Aorta (tissue), 5 donors: ENCODE measurements at regions not wholly inside any gene's neighbourhood (a gene's known extent, or its start where the extent isn't known, plus 50 kb on each side); places are given as distances from the start of the nearest gene placed in this dataset.

Experiments used
- ATAC-seq: fragments of 200-7000 bp; cut with Tn5 transposase; one replicate; pipeline ENCODE4 v1.9.1; 2022; ENCODE audit warnings: moderate library complexity; ENCODE audit not compliant: low FRiP score
- DNase-seq, 2 donors: peaks; one replicate each; pipeline ENCODE4 v3.0.0-alpha.2; 2020
- H3K27ac ChIP-seq, 2 donors: one replicate each; pipeline ENCODE4 v1.5.1; 2013; ENCODE audit warnings: low read length in 2 of 2, mild to moderate bottlenecking in 2 of 2, moderate library complexity in 2 of 2, control low read depth in 1 of 2, inconsistent platforms in 1 of 2, low read depth in 1 of 2
- H3K27me3 ChIP-seq, 2 donors: one replicate each; pipeline ENCODE4 v1.6.1; 2013; ENCODE audit warnings: control low read depth in 1 of 2, low read length in 1 of 2, mild to moderate bottlenecking in 1 of 2, moderate library complexity in 1 of 2; ENCODE audit not compliant: insufficient read depth in 2 of 2, control insufficient read depth in 1 of 2
- H3K36me3 ChIP-seq, 2 donors: one replicate each; pipeline ENCODE4 v1.6.1; 2013; ENCODE audit warnings: control low read depth in 1 of 2, low read length in 1 of 2, mild to moderate bottlenecking in 1 of 2; ENCODE audit not compliant: insufficient read depth in 2 of 2, control insufficient read depth in 1 of 2
- H3K4me1 ChIP-seq, 2 donors: one replicate each; pipeline ENCODE4 v1.6.1; 2013; ENCODE audit warnings: low read length in 2 of 2, control low read depth in 1 of 2, mild to moderate bottlenecking in 1 of 2, moderate library complexity in 1 of 2; ENCODE audit not compliant: insufficient read depth in 2 of 2, control insufficient read depth in 1 of 2
- H3K4me3 ChIP-seq, 2 donors: one replicate each; pipeline ENCODE4 v1.5.1; 2013; ENCODE audit warnings: low read length in 2 of 2, control low read depth in 1 of 2, mild to moderate bottlenecking in 1 of 2
- H3K9me3 ChIP-seq: one replicate; pipeline ENCODE4 v1.6.1; 2013; ENCODE audit warnings: mild to moderate bottlenecking, low read length; ENCODE audit not compliant: control insufficient read depth
- WGBS, 2 donors: extraction: QIAGEN DNeasy Blood & Tissue Kit; methylation state at CpG; one replicate each; pipeline ENCODE4 v1.1.7; 2013; 5-methylcytosine and 5-hydroxymethylcytosine counted together
- intact Hi-C, 2 donors: fragments of 100-400 bp; cut with DNase I; formaldehyde crosslinking; loops; one replicate each; pipeline versions ENCODE4 v1.14.2 to v1.15.0; 2022
- donor health status: healthy with polysubstance abuse.
- donor health status: Bipolar disorder and iron deficiency.
- donor health status: DM: no; HTN: no; CAD: no.
- donor health status: DM: no; HTN: no; CAD: no.
- donor health status: DM: yes; HTN: yes; CAD: no.

DNA sequence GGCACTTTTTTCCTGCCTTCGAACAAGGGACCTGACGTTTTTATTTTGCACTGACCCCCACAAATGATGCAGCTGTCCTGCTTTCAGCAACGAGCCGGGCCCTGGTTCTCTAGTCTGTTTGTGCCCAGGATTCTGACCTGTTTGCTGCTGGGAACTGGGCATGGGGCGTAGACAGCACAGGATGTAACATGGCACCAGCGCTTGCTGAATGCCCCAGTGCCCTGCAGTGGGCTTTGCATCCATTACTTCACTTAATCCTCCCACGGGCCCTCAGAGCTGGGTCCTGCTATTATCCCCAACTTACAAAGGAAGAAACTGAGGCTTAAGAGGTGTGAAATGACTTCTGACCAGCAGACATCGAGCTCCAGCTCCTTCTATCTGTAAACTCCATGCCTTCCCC lies 80.4 kb upstream of the PMEPA1 start:
- H3K4me1 ChIP-seq: no peaks in the 10 kb centered on the region
- no peaks in the 10 kb centered on the region for H3K9me3 ChIP-seq
- intact Hi-C loops: no loop called here
- WGBS, 2 donors: 90 to 91% methylated on average over 8 of the region's 8 CpGs
- H3K27ac ChIP-seq: no peak overlapping the region
- peak in 1 of 2 donors; percentile 35 for DNase-seq
- ATAC-seq: no peak
- no peaks in the 10 kb centered on the region for H3K27me3 ChIP-seq
- no peak overlapping the region for H3K4me3 ChIP-seq
- no peaks in the 10 kb centered on the region for H3K36me3 ChIP-seq

DNA sequence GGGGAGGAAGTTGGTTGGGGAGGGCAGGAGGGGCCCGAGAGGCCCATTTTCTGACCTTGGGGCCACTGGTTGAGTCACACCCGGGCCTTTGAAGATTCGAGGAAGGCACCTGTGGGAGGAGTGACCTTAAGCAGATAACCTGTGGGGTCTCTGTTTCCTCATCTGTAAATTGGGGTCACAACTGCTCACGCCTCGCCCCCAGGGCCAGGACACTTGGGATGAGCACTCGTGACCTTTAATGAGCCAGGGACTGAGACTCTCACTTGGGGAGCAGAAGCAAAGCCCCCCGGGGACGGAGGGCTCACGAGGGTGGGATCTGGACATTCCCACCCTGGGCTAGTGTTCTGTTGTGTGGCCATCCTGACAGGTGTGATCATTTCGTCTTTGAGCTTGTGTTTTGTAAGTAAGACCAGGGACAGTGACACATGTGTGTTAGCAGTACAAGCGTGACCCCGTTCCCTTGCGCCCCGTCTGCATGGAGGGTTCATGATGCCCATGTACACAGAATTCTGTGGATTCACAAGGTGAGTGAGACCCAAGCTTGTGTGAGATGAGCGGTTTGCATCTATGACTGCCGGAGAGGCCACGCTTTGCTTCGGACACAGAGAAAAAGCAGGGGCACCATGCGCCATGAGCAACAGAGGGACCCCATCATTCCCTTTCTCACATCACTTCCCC lies 79.3 kb upstream of the PMEPA1 start:
- no peaks in the 10 kb centered on the region for H3K9me3 ChIP-seq
- no peak for ATAC-seq
- 93 to 94% methylated on average over 19 of the region's 19 CpGs for WGBS, 2 donors
- H3K36me3 ChIP-seq: no peaks in the 10 kb centered on the region
- H3K4me1 ChIP-seq: no peaks in the 10 kb centered on the region
- peak in 1 of 2 donors; percentile 66 for DNase-seq
- H3K27ac ChIP-seq: no peak overlapping the region
- H3K4me3 ChIP-seq: no peak overlapping the region
- intact Hi-C loops: no loop called here
- H3K27me3 ChIP-seq: no peaks in the 10 kb centered on the region

GRCh38 chr20:57787990-57788781 lies 78.4 kb upstream of the PMEPA1 start:
- ATAC-seq (no peak), DNase-seq (peak in 1 of 2 donors; percentile 51)
- Histone ChIP-seq H3K27ac (no peak overlapping the region), H3K36me3 (no peaks in the 10 kb centered on the region), H3K9me3 (no peaks in the 10 kb centered on the region), H3K4me3 (no peak overlapping the region), H3K27me3 (no peaks in the 10 kb centered on the region), H3K4me1 (no peaks in the 10 kb centered on the region)
- intact Hi-C loops: no loop called here
- WGBS, 2 donors: 93 to 94% methylated on average over 15 to 17 of the region's 17 CpGs

DNA sequence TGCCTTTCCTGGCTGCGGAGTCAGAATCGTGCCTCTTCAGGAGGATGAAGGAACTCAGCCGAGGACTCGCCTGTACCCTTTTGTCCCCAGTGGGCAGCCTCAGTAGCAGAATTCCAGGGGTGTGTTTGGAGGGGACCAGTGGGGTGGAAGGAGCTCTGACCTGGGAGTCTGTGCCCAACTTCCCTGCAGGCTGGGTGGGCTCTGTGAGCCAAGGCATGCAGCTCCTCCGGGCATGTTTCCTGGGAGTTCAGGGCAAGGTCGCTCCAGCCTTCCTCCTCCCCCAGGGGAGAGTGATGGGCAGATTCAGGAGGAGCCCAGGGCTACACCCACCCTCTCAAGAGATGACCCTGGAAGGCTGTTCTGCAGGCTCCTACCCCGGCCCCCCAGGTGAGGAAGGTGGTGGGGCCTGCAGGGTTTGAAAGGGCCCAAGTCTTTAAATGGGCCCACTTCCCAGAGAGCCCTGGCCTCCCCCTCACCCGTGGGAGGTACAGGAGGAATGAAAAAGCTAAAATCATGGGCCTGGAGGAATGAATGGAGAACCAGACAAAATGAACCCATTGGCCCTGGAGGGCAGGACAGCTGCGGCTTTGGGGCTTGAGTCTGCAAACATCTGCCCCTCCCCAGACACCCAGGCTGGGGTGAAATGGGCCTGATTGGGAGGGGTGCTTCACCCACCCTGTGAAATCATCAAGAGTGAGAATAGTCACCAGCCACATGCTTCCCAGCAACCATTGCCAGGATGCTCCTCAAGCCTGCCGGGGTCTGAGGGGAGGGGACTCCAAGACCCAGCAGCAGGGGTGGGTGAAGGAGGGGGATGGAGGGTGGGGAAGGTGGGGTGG lies 77.6 kb upstream of the PMEPA1 start:
- WGBS, 2 donors: 90% methylated on average over 9 to 10 of the region's 10 CpGs
- peak in 1 of 2 donors; percentile 56 for DNase-seq
- no peaks in the 10 kb centered on the region for H3K27me3 ChIP-seq
- no peak overlapping the region for H3K4me3 ChIP-seq
- ATAC-seq: no peak
- H3K4me1 ChIP-seq: no peaks in the 10 kb centered on the region
- H3K36me3 ChIP-seq: no peaks in the 10 kb centered on the region
- no peak overlapping the region for H3K27ac ChIP-seq
- no peaks in the 10 kb centered on the region for H3K9me3 ChIP-seq
- intact Hi-C loops: no loop called here

DNA sequence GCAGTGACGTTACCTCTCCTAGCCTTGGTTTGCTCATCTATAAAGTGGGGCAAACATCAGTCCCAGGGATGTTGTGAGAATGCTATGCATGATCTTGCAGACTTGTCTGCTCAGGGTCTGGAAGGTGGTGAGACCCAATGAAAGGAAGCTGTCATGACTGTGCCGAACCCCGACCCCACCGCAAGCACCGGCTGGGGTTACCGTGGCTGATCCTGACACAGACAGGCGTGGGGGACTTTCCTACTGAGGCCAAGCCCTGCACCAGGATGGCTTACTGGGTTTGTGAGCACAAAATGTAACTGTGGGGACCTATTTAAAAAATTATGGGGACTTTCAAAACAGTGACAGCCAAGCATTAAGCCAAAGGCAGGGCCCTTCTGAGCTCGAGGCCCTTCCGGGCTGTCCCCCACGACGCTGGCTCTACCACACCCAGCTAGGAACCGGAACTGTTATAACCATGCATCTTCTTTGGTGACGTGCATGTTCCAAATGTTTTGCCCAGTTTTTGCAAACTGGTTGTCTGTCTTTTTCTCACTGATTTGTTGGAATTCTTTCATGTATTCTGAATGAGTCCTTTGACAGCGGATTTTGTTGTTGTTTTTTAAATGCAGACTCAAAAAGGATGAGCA lies 76.6 kb upstream of the PMEPA1 start:
- H3K4me3 ChIP-seq: no peak overlapping the region
- H3K27me3 ChIP-seq: no peaks in the 10 kb centered on the region
- H3K4me1 ChIP-seq: no peaks in the 10 kb centered on the region
- no peaks in the 10 kb centered on the region for H3K9me3 ChIP-seq
- no peak overlapping the region for H3K27ac ChIP-seq
- H3K36me3 ChIP-seq: no peaks in the 10 kb centered on the region
- no peak for ATAC-seq
- WGBS, 2 donors: 91 to 94% methylated on average over 14 of the region's 14 CpGs
- intact Hi-C loops: no loop called here
- peak in 1 of 2 donors; percentile 39 for DNase-seq

DNA sequence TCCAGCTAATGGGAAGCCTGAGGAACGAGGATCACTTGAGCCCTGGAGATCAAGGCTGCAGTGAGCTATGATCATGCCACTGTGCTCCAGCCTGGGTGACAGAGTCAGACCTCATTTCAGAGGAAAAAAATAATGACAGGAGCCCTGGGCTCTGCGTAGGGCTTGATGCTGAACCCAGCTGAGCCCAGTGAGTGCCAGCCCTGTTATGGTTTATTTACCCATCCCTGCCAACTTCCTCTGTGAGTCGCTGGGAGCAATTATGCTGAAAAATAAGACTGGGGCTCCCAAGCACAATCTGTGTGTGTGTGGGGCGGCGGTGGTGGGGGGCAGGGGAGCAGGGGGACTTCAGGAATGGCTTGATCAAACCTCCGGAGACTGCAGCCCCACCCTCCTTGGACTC lies 75.9 kb upstream of the PMEPA1 start:
- H3K4me1 ChIP-seq: no peaks in the 10 kb centered on the region
- no peaks in the 10 kb centered on the region for H3K9me3 ChIP-seq
- peak in 1 of 2 donors; percentile 23 for DNase-seq
- H3K36me3 ChIP-seq: no peaks in the 10 kb centered on the region
- no peak for ATAC-seq
- WGBS, 2 donors: 62 to 69% methylated on average over 6 of the region's 6 CpGs
- intact Hi-C loops: no loop called here
- H3K4me3 ChIP-seq: no peak overlapping the region
- no peaks in the 10 kb centered on the region for H3K27me3 ChIP-seq
- no peak overlapping the region for H3K27ac ChIP-seq

GRCh38 chr20:57785061-57785460 lies 75.2 kb upstream of the PMEPA1 start:
- WGBS, 2 donors: 88 to 92% methylated on average over 4 of the region's 4 CpGs
- H3K4me3 ChIP-seq: no peak overlapping the region
- H3K36me3 ChIP-seq: no peaks in the 10 kb centered on the region
- H3K27ac ChIP-seq: no peak overlapping the region
- no peaks in the 10 kb centered on the region for H3K27me3 ChIP-seq
- no peaks in the 10 kb centered on the region for H3K4me1 ChIP-seq
- no peaks in the 10 kb centered on the region for H3K9me3 ChIP-seq
- peak in 1 of 2 donors; percentile 22 for DNase-seq
- intact Hi-C loops: no loop called here
- no peak for ATAC-seq

GRCh38 chr20:57783956-57784837 lies 74.4 kb upstream of the PMEPA1 start:
- no peaks in the 10 kb centered on the region for H3K27me3 ChIP-seq
- no peak overlapping the region for H3K4me3 ChIP-seq
- no peaks in the 10 kb centered on the region for H3K9me3 ChIP-seq
- no peaks in the 10 kb centered on the region for H3K4me1 ChIP-seq
- intact Hi-C loops: no loop called here
- WGBS, 2 donors: 96 to 97% methylated on average over 10 of the region's 10 CpGs
- peak in 1 of 2 donors; percentile 16 for DNase-seq
- no peaks in the 10 kb centered on the region for H3K36me3 ChIP-seq
- no peak overlapping the region for H3K27ac ChIP-seq
- no peak for ATAC-seq
